Body of pancreas (tissue), 4 donors: ENCODE measurements at regions not wholly inside any gene's neighbourhood (a gene's known extent, or its start where the extent isn't known, plus 50 kb on each side); places are given as distances from the start of the nearest gene placed in this dataset.
"Not testable (repeated sequence)": the region's sequence is repeated elsewhere in the genome, so short reads cannot be mapped to it uniquely, and the experiment has no call there.

Experiments used
- POLR2A ChIP-seq, 3 donors: fragments of 450-650 bp; IDR thresholded peaks; one replicate each; pipeline ENCODE4 v1.6.1; 2016; ENCODE audit warnings: antibody characterized with exemption in 3 of 3, mild to moderate bottlenecking in 2 of 3
- TF ChIP-seq, protein P1 (sequence below), 7 experiments: fragments of 450-650 bp in 4 of 7; fragments of 200-600 bp in 3 of 7; sonication (generic) in 3 of 7; IDR thresholded peaks; one replicate each; pipeline ENCODE4 v1.5.1; 2016 to 2019; ENCODE audit warnings: antibody characterized with exemption in 7 of 7

DNA sequence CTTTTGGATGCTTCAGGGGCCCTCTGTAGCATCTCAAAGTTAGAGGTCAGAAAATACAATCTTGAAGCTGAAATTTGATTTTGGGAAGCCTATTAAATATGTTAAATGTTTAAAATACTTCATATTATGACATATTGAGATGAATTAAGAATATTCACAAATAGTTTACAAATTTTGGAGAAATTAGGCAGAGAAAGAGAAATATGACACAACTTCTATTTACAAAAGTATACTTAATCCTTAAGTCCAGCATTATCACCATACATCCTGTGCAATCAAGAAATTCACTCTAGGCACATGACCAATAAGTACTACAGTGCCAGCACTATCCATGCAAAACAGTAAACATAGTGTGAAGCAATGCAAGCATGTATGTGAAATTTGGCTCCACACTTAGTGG, 79.7 kb upstream of the MED14 start:
- TF ChIP-seq POLR2A (IDR thresholded peaks at IDR 0.05), result not testable (repeated sequence)
- TF ChIP-seq, protein P1, sequence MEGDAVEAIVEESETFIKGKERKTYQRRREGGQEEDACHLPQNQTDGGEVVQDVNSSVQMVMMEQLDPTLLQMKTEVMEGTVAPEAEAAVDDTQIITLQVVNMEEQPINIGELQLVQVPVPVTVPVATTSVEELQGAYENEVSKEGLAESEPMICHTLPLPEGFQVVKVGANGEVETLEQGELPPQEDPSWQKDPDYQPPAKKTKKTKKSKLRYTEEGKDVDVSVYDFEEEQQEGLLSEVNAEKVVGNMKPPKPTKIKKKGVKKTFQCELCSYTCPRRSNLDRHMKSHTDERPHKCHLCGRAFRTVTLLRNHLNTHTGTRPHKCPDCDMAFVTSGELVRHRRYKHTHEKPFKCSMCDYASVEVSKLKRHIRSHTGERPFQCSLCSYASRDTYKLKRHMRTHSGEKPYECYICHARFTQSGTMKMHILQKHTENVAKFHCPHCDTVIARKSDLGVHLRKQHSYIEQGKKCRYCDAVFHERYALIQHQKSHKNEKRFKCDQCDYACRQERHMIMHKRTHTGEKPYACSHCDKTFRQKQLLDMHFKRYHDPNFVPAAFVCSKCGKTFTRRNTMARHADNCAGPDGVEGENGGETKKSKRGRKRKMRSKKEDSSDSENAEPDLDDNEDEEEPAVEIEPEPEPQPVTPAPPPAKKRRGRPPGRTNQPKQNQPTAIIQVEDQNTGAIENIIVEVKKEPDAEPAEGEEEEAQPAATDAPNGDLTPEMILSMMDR (IDR thresholded peaks at IDR 0.05), result not testable (repeated sequence)
